ENCODE measurements at regions not wholly inside any gene's neighbourhood (a gene's known extent, or its start where the extent isn't known, plus 50 kb on each side); places are given as distances from the start of the nearest gene placed in this dataset.

DNA sequence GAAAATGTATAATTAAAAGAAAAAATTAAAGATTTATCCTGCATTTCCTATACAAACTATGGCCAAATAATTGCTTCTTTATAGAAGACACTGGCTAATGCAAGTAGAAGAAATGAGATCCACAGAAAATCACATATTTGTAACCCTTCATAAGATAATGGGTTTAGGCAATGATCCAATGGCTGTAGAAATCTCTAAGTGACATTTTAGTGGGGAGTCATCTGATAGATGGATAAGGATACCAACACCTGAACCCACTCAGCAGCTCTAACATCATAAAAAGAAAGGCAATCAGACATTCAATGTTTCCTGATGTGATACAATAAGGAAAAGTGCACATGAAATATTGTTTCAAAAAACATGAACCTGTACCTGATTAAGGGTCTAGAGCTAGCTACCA, 297.5 kb downstream of the CXCL12 start:
- H3K27ac Mint-ChIP-seq: no peak overlapping the region
- no peaks in the 10 kb centered on the region for H3K4me1 Mint-ChIP-seq
- DNase-seq: no peak
- POLR2A ChIA-PET: no interaction called here
- no peaks in the 10 kb centered on the region for H3K36me3 Mint-ChIP-seq (ENCODE audit: low read depth)
- H3K9me3 Mint-ChIP-seq: no peaks in the 10 kb centered on the region
- CTCF ChIA-PET: no interaction called here
- no peaks in the 10 kb centered on the region for H3K27me3 Mint-ChIP-seq
- no peak overlapping the region for H3K4me3 Mint-ChIP-seq

GRCh38 chr10:44083719-44084400, 301.0 kb downstream of the CXCL12 start:
- POLR2A ChIA-PET: no interaction called here
- Mint-ChIP-seq H3K27ac (no peak overlapping the region), H3K4me3 (no peak overlapping the region), H3K4me1 (no peaks in the 10 kb centered on the region), H3K9me3 (no peaks in the 10 kb centered on the region), H3K36me3 (ENCODE audit: low read depth) (no peaks in the 10 kb centered on the region), H3K27me3 (no peaks in the 10 kb centered on the region)
- CTCF ChIA-PET: no interaction called here
- no peak for DNase-seq

DNA sequence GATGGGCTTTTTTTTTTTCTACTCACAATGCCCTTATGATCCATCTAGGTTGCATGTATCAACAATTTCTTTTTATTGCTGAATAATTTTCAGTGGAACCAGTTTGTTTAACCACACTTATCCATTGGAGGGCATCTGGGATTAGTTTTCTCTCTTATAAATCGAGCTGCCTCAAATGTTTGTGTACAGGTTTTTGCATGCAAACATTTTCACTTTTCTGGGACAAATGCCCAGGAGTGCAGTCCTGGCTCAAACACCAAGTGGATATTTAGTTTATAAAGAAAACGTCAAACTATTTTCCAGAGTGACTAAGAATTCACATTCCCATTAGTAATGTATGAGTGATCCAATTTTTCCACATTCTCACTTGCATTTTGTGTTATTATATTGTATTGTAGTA, 313.4 kb downstream of the CXCL12 start:
- no peak overlapping the region for H3K4me3 Mint-ChIP-seq
- H3K27ac Mint-ChIP-seq: no peak overlapping the region
- DNase-seq: no peak
- no peaks in the 10 kb centered on the region for H3K36me3 Mint-ChIP-seq (ENCODE audit: low read depth)
- no peaks in the 10 kb centered on the region for H3K27me3 Mint-ChIP-seq
- POLR2A ChIA-PET: no interaction called here
- CTCF ChIA-PET: no interaction called here
- H3K4me1 Mint-ChIP-seq: no peaks in the 10 kb centered on the region
- H3K9me3 Mint-ChIP-seq: no peaks in the 10 kb centered on the region

DNA sequence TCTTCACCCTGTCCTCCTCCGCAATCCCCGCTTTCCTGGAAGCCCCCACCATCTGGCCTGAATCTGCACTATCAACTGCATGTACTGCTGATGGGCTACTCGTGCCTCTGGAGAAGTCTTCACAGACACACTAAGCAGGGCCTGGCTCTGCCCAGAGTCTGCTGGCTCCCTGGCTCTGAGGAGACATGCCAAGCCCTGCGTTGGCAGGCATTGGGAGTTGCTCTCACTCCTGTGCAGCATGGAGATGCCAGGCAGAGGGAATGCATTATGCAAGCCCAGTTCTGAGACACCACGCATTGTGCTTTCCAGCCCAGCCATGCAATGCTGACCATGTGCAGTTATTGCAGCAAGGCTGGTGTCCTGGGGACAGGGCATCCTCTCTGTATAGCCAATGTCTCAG, 314.6 kb downstream of the CXCL12 start:
- H3K27me3 Mint-ChIP-seq: no peaks in the 10 kb centered on the region
- H3K4me1 Mint-ChIP-seq: no peaks in the 10 kb centered on the region
- DNase-seq: no peak
- no peaks in the 10 kb centered on the region for H3K36me3 Mint-ChIP-seq (ENCODE audit: low read depth)
- no peak overlapping the region for H3K4me3 Mint-ChIP-seq
- H3K27ac Mint-ChIP-seq: no peak overlapping the region
- POLR2A ChIA-PET: no interaction called here
- CTCF ChIA-PET: no interaction called here
- no peaks in the 10 kb centered on the region for H3K9me3 Mint-ChIP-seq

GRCh38 chr10:44069573-44069972, 315.3 kb downstream of the CXCL12 start:
- Mint-ChIP-seq H3K4me3 (no peak overlapping the region), H3K4me1 (no peaks in the 10 kb centered on the region), H3K36me3 (ENCODE audit: low read depth) (no peaks in the 10 kb centered on the region), H3K9me3 (no peaks in the 10 kb centered on the region), H3K27ac (no peak overlapping the region), H3K27me3 (no peaks in the 10 kb centered on the region)
- ChIA-PET POLR2A (no interaction called here), CTCF (no interaction called here)
- no peak for DNase-seq

DNA sequence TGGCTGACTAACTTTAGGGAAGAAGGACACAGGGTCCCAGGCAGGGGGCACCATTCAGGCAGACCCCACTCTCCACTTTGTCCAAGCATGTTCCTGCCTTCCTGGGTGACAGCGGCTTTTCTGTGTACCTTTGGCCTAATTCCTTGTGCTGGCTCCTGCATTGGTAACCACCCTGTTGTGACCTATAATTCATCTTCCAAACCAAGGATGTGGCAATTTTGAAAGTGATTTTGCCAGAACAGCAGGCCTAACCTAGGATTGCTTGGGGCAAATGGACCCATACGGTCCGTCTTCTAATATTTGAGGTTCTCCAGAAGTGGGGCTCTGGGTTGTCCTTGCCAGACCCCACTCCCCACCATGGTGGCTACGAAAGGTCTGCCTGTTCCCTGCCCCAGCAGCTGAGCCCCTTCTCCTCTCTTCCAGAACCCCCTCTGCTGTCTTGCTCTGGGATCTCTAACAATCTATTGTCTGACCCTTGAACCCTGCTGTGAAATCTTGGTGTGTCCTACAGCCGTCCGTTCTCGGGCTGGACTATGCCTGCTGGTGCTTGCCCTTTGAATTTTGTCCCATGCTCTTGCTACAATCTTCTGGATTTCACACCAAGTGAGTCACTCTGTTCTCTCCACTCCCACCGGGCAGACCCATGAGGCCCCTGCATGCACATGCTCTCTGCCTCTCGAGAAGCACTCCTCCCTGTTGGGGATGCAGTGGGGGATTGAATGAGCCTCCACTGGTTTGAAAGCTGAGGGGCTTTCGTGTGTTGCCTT, 316.0 kb downstream of the CXCL12 start:
- CTCF ChIA-PET: no interaction called here
- POLR2A ChIA-PET: no interaction called here
- H3K27ac Mint-ChIP-seq: no peak overlapping the region
- no peaks in the 10 kb centered on the region for H3K36me3 Mint-ChIP-seq (ENCODE audit: low read depth)
- no peak overlapping the region for H3K4me3 Mint-ChIP-seq
- H3K9me3 Mint-ChIP-seq: no peaks in the 10 kb centered on the region
- H3K27me3 Mint-ChIP-seq: no peaks in the 10 kb centered on the region
- H3K4me1 Mint-ChIP-seq: no peaks in the 10 kb centered on the region
- no peak for DNase-seq

GRCh38 chr10:44067432-44067831, 317.5 kb downstream of the CXCL12 start:
- no peaks in the 10 kb centered on the region for H3K27me3 Mint-ChIP-seq
- no peaks in the 10 kb centered on the region for H3K36me3 Mint-ChIP-seq (ENCODE audit: low read depth)
- ChIA-PET CTCF (no interaction called here), POLR2A (no interaction called here)
- H3K4me1 Mint-ChIP-seq: no peaks in the 10 kb centered on the region
- no peaks in the 10 kb centered on the region for H3K9me3 Mint-ChIP-seq
- no peak overlapping the region for H3K27ac Mint-ChIP-seq
- DNase-seq: no peak
- H3K4me3 Mint-ChIP-seq: no peak overlapping the region

- H3K27me3 Mint-ChIP-seq: no peaks in the 10 kb centered on the region
- DNase-seq: no peak
- ChIA-PET POLR2A (no interaction called here), CTCF (no interaction called here)
- no peak overlapping the region for H3K27ac Mint-ChIP-seq
- no peaks in the 10 kb centered on the region for H3K36me3 Mint-ChIP-seq (ENCODE audit: low read depth)
- H3K4me3 Mint-ChIP-seq: no peak overlapping the region
- no peaks in the 10 kb centered on the region for H3K9me3 Mint-ChIP-seq
- no peaks in the 10 kb centered on the region for H3K4me1 Mint-ChIP-seq
Observed at GRCh38 chr10:44066527-44067255, 318.2 kb downstream of the CXCL12 start.

GRCh38 chr10:44065788-44066526, 318.9 kb downstream of the CXCL12 start:
- Mint-ChIP-seq H3K4me1 (no peaks in the 10 kb centered on the region), H3K36me3 (ENCODE audit: low read depth) (no peaks in the 10 kb centered on the region), H3K9me3 (no peaks in the 10 kb centered on the region), H3K27ac (no peak overlapping the region), H3K27me3 (no peaks in the 10 kb centered on the region), H3K4me3 (no peak overlapping the region)
- DNase-seq: no peak
- CTCF ChIA-PET: no interaction called here
- POLR2A ChIA-PET: no interaction called here

- Mint-ChIP-seq H3K27me3 (no peaks in the 10 kb centered on the region), H3K4me1 (no peaks in the 10 kb centered on the region), H3K9me3 (no peaks in the 10 kb centered on the region), H3K36me3 (ENCODE audit: low read depth) (no peaks in the 10 kb centered on the region), H3K27ac (no peak overlapping the region), H3K4me3 (no peak overlapping the region)
- CTCF ChIA-PET: no interaction called here
- no peak for DNase-seq
- POLR2A ChIA-PET: no interaction called here
Observed at GRCh38 chr10:44064987-44065787, 319.7 kb downstream of the CXCL12 start.

GRCh38 chr10:44064317-44064716, 320.6 kb downstream of the CXCL12 start:
- no peak for DNase-seq
- ChIA-PET POLR2A (no interaction called here), CTCF (no interaction called here)
- Mint-ChIP-seq H3K27ac (no peak overlapping the region), H3K4me3 (no peak overlapping the region), H3K27me3 (no peaks in the 10 kb centered on the region), H3K4me1 (no peaks in the 10 kb centered on the region), H3K9me3 (no peaks in the 10 kb centered on the region), H3K36me3 (ENCODE audit: low read depth) (no peaks in the 10 kb centered on the region)

DNA sequence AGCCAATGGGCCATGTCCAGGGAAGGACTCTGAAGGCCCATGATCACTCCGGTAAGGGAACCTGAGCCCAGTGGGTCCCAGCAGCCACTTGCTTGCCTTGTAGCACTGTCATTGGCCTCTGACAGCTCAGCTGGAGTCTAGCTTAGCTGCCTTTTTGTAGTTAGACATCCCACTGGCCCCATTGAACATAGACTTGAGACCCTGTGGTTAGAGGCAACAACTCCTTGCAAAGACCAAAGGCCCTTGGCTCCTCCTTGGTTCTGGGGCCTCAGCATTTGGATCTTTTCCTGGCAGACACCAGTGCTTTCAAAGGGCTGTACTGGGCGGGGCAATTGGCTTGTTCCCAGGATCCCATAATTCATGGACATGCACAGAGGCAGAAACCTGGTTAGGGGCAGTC, 321.2 kb downstream of the CXCL12 start:
- H3K4me3 Mint-ChIP-seq: no peak overlapping the region
- no peaks in the 10 kb centered on the region for H3K4me1 Mint-ChIP-seq
- POLR2A ChIA-PET: no interaction called here
- CTCF ChIA-PET: no interaction called here
- DNase-seq: no peak
- no peaks in the 10 kb centered on the region for H3K27me3 Mint-ChIP-seq
- H3K9me3 Mint-ChIP-seq: no peaks in the 10 kb centered on the region
- no peak overlapping the region for H3K27ac Mint-ChIP-seq
- H3K36me3 Mint-ChIP-seq (ENCODE audit: low read depth): no peaks in the 10 kb centered on the region

DNA sequence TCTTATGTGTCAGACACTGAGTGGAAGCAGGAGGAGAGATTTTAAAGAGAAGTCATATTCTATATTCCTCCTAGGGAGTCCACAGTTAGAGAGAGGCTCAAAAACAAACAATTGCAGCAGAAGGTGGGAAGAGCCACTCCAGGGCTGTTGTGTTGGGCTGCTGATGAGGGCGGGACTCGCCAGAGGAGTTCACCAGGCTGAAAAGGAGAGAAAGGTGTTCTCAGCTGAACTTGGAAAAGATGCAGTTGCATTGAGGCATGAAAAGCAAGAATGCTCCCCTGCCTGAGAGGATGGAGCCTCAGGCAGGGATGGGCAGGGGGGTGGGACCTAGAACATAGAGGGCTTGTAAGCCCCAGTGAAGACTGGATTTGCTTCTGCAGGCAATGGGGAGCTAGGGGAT, 324.2 kb downstream of the CXCL12 start:
- no peaks in the 10 kb centered on the region for H3K4me1 Mint-ChIP-seq

More for the DNA sequence above, 324.2 kb downstream of the CXCL12 start:
- Mint-ChIP-seq H3K4me3 (no peak overlapping the region), H3K27me3 (no peaks in the 10 kb centered on the region), H3K27ac (no peak overlapping the region), H3K9me3 (no peaks in the 10 kb centered on the region), H3K36me3 (ENCODE audit: low read depth) (no peaks in the 10 kb centered on the region)
- CTCF ChIA-PET: no interaction called here
- POLR2A ChIA-PET: no interaction called here
- no peak for DNase-seq
